Right ventricle myocardium inferior (tissue), 1 donor: ENCODE measurements at regions not wholly inside any gene's neighbourhood (a gene's known extent, or its start where the extent isn't known, plus 50 kb on each side); places are given as distances from the start of the nearest gene placed in this dataset.
"Not testable (repeated sequence)": the region's sequence is repeated elsewhere in the genome, so short reads cannot be mapped to it uniquely, and the experiment has no call there.

Experiments
- ATAC-seq: fragments of 200-7000 bp; cut with Tn5 transposase; one replicate; pipeline ENCODE4 v1.9.1; 2020; ENCODE audit warnings: mild to moderate bottlenecking, moderate library complexity
- DNase-seq: peaks from one replicate; pipeline ENCODE4 v3.0.0; 2021; ENCODE audit errors: missing footprints
- intact Hi-C: fragments of 100-400 bp; cut with DNase I; formaldehyde crosslinking; loops from one replicate; pipeline ENCODE4 v1.11.0; 2022
- donor health status: DM: no; HTN: yes; CAD: no; lungs with severe emphysema.

DNA sequence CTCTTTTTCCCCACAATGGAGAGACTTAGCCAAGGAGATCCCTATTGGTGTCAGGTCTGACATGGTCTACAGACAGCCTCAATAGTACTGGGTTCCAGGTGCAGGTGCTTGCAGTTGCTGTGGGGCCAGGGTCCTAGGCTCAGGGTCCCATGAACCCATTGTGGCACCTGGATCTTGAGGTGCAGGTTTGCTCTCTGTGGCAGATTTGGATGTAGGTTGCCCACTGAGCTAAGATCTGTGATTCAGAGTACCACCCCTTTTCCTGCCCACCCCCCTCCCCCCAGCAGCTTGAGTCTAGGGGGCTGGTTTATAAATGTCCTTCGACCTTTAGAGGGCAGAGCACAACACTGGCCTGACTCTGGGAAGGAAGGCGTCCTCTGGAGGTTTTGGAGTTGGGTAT, 147.0 kb downstream of the APIP start:
- intact Hi-C loops = no loop called here
- no peak for DNase-seq
- ATAC-seq = no peak

- intact Hi-C loops, ATAC-seq, DNase-seq: not testable (repeated sequence)
Measured at GRCh38 chr11:34762625-34763024, 141.7 kb downstream of the EHF start.

- intact Hi-C loops = no loop called here
- DNase-seq (no peak), ATAC-seq (no peak)
Measured at GRCh38 chr11:34758262-34758661, 137.4 kb downstream of the EHF start.

DNA sequence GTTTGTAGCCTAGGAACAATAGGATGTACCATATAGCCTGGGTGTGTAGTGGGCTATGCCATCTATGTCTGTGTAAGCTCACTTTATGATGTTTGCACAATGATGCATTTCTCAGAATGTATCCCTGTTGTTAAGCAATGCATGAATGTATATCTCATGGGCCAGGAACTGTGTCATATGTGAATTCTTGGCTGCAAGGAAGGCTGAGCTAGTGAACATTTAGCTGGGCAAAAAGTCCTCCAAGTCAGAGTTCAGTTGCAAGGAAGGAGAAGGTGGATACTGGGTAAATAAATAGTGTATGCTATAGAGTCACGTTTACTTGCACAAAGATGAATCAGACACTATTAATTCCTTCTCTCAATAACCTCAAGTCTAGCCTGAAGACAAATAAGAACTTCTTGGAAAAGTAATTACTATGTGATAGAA, 136.1 kb downstream of the EHF start:
- intact Hi-C loops = no loop called here
- no peak for ATAC-seq
- no peak for DNase-seq

DNA sequence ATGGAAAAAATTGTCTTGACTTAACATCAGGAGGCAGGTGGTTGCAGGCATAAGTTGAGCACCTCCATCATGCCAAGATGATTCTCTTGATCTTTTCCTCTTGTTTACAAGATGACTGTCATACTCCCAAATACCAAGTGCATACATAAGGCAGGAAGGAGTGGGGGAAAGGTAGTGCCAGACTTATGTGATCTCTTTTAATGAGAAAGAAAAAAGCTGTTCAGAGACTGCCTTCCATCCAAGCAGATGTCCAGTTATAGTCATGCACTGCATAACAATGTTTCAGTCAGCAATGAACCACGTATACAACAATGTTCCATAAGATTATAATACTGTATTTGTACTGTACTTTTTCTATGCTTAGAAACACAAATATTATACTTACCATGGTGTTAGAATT, 135.7 kb downstream of the EHF start:
- intact Hi-C loops = no loop called here
- ATAC-seq = no peak
- DNase-seq = no peak

GRCh38 chr11:34755671-34756070, 134.8 kb downstream of the EHF start:
- ATAC-seq = no peak
- no peak for DNase-seq
- intact Hi-C loops = no loop called here

DNA sequence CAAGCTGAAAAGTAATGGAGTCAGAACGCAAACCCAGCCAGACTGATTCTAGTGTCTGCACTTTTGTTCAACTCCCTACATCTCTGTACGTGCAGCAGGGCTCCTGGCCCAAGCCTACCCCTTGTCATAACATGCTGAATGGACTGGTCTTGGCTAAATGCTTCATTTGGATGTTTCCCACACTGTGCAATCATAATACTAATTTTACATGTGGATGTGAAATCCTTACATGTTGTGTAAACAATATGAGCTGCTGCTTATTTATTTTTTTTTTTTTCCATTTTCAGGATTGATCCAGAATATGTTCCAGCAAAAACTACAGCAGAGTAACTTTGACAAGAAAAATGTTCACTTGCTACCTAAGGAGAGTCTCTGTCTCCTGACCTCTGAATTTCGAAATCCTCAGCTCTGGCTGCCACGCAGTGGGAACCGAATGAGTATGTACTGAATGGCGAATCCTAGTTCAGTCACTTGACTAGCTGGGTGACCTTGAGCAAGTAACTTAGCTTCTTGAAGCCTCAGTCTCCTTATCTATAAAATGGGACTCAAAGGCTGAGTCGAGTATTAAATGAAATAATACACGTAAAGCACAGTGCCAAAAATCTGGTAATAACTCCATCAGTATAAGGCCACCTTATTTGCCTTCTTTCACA, 133.4 kb downstream of the EHF start:
- ATAC-seq (no peak), DNase-seq (no peak)
- intact Hi-C loops = no loop called here

DNA sequence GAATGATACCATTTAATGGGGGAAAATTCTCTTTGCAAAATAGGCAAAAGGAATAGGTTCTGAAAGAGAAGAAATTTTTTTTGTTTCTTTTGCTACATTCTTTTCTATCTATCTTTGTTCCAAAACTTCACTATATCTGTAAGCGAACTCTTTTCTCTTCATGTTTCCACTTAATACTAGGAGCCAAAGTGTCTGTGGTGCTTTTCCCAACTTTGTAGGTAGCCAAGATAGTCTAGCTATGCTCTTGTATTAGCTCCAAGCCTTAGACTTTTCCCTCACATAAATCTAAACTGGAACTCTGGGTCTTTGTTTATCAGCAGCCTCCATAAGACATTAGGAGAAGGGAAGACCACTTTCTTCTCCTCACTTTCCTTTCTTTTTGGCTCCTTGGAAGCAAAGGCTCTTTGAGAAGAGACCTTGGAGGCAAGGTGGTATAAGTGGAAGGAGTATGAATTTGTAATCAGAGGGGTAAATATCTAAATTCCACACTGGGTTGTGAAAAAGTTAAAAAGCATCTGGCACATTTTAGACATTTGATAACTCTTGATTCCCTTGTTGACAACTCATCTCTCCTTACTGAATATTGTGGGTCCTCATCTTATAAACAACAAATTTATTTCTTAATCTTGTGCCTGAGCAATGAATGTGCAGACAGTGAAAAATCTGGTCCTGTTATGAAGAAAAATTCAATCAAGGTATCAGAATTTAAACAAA, 130.0 kb downstream of the EHF start:
- no peak for ATAC-seq
- DNase-seq = no peak
- intact Hi-C loops = no loop called here

DNA sequence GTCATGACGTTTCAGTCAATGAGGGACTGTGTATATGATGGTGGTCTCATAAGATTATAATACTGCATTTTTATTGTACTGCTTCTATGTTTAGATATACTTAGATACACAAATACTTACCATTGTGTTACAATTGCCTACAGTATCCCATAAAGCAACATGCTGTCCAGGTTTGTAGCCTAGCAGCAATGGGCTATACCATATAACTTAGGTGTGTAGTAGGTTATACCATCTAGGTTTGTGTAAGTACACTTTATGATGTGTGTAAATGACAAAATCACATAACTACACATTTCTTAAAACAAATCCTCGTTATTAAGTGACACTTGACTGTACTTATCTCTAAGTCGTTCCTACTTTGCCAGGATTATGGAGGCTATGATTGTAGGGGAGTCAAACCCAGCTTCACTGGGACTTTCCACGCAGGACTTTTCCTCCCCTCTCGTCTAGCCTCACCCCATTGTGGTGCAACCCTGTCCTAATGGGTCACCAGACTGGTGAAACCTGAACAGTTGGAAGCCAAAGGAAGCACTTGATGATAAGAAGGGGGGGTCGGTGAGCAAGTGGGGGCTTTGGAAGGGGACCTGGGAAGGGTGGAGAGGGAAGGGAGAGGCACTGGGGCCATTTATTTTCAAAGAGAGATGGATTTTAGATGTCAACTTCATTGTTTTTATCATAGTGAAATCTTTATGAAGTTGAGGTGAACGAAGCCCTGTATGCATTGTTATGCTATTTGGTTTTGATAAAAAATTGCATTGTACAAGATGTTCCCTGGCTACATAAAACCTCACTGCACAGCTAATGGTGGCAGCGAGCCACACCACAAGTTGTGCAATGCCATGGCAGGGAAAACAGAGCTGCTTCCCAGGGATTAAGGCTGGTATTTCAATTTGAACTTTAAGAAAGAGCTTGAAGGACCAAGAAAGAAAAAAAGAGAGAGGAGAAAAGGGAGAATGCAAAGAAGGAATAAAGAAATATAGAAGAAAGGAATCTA, 129.1 kb downstream of the EHF start:
- DNase-seq = peak; percentile 88
- ATAC-seq = peak; percentile 79
- intact Hi-C loops = no loop called here

DNA sequence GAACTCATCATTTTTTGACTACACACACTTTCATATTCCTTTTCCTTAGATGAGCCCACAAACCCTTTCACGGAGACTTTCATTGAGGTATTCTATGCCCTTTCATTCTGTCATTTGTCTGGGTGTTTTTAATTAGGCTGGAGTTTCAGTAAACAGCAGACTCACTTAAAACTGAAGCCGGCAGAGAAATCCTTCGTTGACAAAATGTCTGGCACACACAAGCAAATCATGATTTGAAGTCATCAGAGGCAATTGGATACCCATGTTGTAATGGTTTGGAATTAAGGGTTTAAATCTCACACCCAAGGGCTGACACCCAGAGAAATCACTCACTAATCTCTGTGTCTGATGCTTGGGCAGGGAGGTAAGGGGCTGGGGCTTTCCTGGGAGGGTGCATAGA, 127.1 kb downstream of the EHF start:
- intact Hi-C loops = no loop called here
- ATAC-seq (no peak), DNase-seq (no peak)

- no peak for ATAC-seq
- intact Hi-C loops = no loop called here
- peak; percentile 8 for DNase-seq
Measured at GRCh38 chr11:34747251-34747650, 126.4 kb downstream of the EHF start.

- ATAC-seq (peak; percentile 46), DNase-seq (no peak)
- intact Hi-C loops = no loop called here
Measured at GRCh38 chr11:34745195-34745594, 124.3 kb downstream of the EHF start.

DNA sequence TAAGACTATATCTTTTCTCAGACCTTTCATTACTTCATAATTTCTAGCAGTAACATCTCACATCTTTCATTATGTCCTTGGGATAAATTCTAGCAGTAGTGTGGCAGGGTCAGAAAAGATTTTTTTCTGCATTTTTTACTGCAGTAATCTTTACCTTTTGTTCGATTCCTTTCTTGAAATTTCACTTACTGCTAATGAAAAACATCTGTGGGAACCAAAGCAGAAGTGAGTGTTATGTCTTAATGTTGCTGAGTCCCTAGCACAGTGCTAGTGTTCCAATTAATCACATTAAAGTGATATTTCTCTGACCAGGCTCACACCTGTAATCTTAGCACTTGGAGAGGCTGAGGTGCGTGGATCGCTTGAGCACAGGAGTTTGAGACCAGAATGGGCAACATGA, 123.6 kb downstream of the EHF start:
- intact Hi-C loops = no loop called here
- no peak for ATAC-seq
- DNase-seq = no peak

DNA sequence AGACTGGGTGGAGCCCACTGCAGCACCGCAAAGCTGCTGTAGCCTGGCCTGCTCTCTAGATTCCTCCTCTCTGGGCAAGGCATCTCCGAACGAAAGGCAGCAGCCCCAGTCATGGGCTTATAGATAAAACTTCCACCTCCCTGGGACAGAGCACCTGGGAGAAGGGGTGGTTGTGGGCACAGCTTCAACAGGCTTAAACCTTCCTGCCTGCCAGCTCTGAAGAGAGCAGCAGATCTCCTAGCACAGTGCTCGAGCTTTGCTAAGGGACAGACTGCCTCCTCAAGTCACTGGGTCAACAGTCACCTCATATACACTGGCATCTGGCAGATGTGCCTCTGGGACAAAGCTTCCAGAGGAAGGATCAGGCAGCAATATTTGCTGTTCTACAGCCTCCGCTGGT, 117.3 kb downstream of the EHF start:
- intact Hi-C loops = no loop called here
- ATAC-seq (no peak), DNase-seq (no peak)

GRCh38 chr11:34732831-34733230, 111.9 kb downstream of the EHF start:
- intact Hi-C loops = no loop called here
- DNase-seq (no peak), ATAC-seq (no peak)

DNA sequence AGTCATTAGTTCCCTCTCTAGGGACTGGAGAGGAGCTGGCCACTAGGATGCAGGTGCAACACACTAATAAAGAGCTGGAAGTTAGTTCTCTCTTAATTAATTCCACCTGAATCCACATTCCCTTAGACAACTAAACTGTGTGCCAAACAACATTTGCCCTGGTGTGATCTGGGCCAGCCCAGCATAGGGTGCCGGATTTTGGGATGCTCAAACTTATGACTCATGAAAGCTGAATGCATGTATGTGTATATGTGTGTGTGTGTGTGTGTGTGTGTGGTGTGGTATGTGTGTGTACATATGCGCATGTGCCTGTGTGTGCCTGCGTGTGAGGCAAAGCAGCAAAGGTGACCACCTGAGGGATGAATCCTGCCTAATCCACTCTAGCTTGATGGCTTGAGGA, 110.7 kb downstream of the EHF start:
- intact Hi-C loops = no loop called here
- DNase-seq (no peak), ATAC-seq (no peak)

- DNase-seq (no peak), ATAC-seq (no peak)
Measured at GRCh38 chr11:34730544-34731295, 109.8 kb downstream of the EHF start.

DNA sequence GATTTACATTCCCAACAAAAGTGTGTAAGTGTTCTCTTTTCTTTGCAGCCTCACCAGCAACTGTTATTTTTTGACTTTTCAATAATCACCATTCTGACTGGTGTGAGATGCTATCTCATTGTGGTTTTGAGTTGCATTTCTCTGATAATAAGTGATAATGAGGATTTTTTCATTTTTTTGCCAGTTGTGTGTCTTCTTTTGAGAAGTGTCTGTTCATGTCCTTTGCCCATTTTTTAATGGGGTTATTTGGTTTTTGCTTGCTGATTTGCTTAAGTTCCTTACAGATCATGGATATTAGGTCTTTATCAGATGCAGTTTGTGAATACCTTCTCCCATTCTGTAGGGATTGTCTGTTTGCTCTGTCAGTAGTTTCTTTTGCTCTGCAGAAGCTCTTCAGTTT, 107.7 kb downstream of the EHF start:
- DNase-seq = no peak
- intact Hi-C loops = no loop called here
- ATAC-seq = no peak

More at GRCh38 chr11:34730544-34731295, 109.8 kb downstream of the EHF start:
- intact Hi-C loops = no loop called here

DNA sequence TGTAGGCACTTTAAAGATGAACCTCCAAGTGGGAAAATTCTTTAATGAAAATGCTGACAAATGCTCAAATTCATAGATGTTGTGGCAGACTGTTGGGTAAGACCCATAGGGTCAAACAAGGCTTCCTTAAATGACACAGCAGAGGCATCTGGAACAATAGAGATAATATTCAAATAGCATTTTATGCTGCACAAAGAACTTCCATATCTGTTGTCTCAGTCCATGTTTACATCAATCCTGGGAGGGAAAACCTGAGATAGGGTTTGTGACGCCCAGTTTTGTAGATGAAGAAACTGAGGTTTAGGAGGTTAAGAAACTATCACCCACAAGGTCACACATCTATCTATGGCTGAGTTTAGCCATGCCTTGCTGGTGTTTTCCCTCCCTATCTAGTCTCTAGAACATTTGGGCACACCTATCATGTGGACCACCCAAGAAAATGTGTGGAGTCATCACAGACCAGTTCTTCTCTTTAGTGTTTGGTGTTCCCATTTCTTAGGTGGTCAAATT, 106.4 kb downstream of the EHF start:
- ATAC-seq = no peak
- no peak for DNase-seq
- intact Hi-C loops = no loop called here
